ENCODE measurements at regions not wholly inside any gene's neighbourhood (a gene's known extent, or its start where the extent isn't known, plus 50 kb on each side); places are given as distances from the start of the nearest gene placed in this dataset.
"Not testable (repeated sequence)": the region's sequence is repeated elsewhere in the genome, so short reads cannot be mapped to it uniquely, and the experiment has no call there.

DNA sequence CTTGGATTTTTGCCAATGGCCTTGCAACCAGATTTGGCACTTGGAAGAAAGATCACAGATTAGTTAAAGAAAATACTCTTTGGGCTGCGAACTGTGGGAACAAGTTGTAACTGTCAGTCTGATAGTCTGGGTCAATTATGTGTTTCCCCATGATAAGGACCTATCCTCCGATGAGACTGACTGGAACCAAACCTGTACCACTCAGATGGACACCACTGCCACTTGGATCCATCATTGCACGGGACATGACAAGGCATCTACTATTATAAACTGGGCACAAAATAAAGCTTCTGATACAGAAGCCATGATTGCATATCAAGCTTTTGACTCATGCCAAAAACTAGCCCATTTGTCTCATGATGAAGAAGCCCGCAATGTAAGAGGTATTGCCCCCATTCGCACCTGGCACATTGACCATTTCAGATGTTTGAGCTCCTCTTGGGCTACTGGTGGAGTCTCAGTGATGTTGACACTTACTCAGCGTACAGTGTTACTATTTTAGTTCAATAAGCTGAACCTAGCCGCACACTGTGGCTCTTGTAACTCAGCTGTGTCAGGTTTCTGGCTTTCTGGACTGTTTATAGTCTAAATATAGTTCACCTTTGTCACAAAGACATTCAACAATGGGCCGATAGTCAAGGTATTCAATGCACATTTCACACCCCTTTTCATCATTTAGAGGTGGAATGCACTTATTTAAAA lies 179.8 kb upstream of the RBBP8 start:
- no peaks in the 10 kb centered on the region for H3K27me3 ChIP-seq (ENCODE audit: insufficient read depth, low read length, poor library complexity, severe bottlenecking)
- no peak overlapping the region for H2AFZ ChIP-seq (ENCODE audit: low read length)
- TF ChIP-seq, protein P1, sequence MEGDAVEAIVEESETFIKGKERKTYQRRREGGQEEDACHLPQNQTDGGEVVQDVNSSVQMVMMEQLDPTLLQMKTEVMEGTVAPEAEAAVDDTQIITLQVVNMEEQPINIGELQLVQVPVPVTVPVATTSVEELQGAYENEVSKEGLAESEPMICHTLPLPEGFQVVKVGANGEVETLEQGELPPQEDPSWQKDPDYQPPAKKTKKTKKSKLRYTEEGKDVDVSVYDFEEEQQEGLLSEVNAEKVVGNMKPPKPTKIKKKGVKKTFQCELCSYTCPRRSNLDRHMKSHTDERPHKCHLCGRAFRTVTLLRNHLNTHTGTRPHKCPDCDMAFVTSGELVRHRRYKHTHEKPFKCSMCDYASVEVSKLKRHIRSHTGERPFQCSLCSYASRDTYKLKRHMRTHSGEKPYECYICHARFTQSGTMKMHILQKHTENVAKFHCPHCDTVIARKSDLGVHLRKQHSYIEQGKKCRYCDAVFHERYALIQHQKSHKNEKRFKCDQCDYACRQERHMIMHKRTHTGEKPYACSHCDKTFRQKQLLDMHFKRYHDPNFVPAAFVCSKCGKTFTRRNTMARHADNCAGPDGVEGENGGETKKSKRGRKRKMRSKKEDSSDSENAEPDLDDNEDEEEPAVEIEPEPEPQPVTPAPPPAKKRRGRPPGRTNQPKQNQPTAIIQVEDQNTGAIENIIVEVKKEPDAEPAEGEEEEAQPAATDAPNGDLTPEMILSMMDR (conservative IDR thresholded peaks at IDR 0.05; ENCODE audit: low read length): no peak
- TF ChIP-seq EZH2phosphoT487 (IDR thresholded peaks at IDR 0.05; ENCODE audit: borderline replicate concordance): no peak
- H3K4me1 ChIP-seq (ENCODE audit: insufficient read depth, low read length, poor library complexity, severe bottlenecking): no peaks in the 10 kb centered on the region
- H3K4me3 ChIP-seq (ENCODE audit: low read length, poor library complexity, severe bottlenecking): no peak overlapping the region
- H3K9ac ChIP-seq (ENCODE audit: low read depth, low read length, poor library complexity, severe bottlenecking): no peak overlapping the region
- no peak overlapping the region for H3K4me2 ChIP-seq (ENCODE audit: low read depth, low read length, poor library complexity, severe bottlenecking)
- H3F3A ChIP-seq (ENCODE audit: low read depth): no peaks in the 10 kb centered on the region
- no peaks in the 10 kb centered on the region for H3K9me3 ChIP-seq (ENCODE audit: insufficient read depth, low read depth, low read length)
- no peaks in the 10 kb centered on the region for H4K20me1 ChIP-seq (ENCODE audit: insufficient read depth, low read length, poor library complexity, severe bottlenecking)
- no peaks in the 10 kb centered on the region for H3K79me2 ChIP-seq (ENCODE audit: insufficient read depth, low read length)
- H3K9me2 ChIP-seq (replicated peaks; ENCODE audit: low read depth, low read length): no peaks in the 10 kb centered on the region
- H3K36me3 ChIP-seq (ENCODE audit: insufficient read depth, low read length): no peaks in the 10 kb centered on the region

DNA sequence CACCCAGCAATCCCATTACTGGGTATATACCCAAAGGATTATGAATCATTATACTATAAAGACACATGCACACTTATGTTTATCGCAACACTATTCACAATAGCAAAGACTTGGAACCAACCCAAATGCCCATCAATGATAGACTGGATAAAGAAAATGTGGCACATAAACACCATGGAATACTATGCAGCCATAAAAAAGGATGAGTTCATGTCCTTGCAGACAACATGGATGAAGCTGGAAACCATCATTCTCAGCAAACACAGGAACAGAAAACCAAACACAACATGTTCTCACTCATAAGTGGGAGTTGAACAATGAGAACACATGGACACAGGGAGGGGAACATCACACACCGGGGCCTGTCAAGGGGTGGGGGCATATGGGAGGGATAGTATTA lies 169.1 kb upstream of the RBBP8 start:
- H4K20me1 ChIP-seq (ENCODE audit: insufficient read depth, low read length, poor library complexity, severe bottlenecking); H3K9me2 ChIP-seq (replicated peaks; ENCODE audit: low read depth, low read length); H3K9ac ChIP-seq (ENCODE audit: low read depth, low read length, poor library complexity, severe bottlenecking); H3K4me1 ChIP-seq (ENCODE audit: insufficient read depth, low read length, poor library complexity, severe bottlenecking); H3K4me3 ChIP-seq (ENCODE audit: low read length, poor library complexity, severe bottlenecking); H3K9me3 ChIP-seq (ENCODE audit: insufficient read depth, low read depth, low read length); H2AFZ ChIP-seq (ENCODE audit: low read length); H3F3A ChIP-seq (ENCODE audit: low read depth); H3K79me2 ChIP-seq (ENCODE audit: insufficient read depth, low read length); H3K4me2 ChIP-seq (ENCODE audit: low read depth, low read length, poor library complexity, severe bottlenecking); H3K36me3 ChIP-seq (ENCODE audit: insufficient read depth, low read length); H3K27me3 ChIP-seq (ENCODE audit: insufficient read depth, low read length, poor library complexity, severe bottlenecking): not testable (repeated sequence)

DNA sequence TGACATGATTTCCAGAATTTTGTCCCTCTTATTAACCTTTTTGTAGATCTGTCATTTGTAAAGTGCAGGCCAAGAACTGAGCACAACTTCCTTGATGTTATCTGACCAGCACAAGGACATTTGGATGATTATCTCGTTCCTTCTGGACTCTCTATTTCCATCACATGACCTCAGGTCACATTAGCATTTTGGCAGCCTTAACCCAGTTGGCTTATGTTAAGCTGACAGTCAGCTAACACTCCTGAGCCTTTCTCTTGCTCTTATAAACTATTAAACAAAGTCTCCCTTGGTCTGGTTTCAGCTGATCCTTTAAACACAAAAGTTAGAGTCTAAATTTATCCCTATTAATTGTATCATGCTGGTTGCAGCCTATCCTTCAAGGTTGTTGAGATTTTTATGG lies 167.2 kb upstream of the RBBP8 start:
- H2AFZ ChIP-seq (ENCODE audit: low read length): no peak overlapping the region
- TF ChIP-seq, protein P1 (conservative IDR thresholded peaks at IDR 0.05; ENCODE audit: low read length): no peak
- TF ChIP-seq EZH2phosphoT487 (IDR thresholded peaks at IDR 0.05; ENCODE audit: borderline replicate concordance): no peak
- H3K27me3 ChIP-seq (ENCODE audit: insufficient read depth, low read length, poor library complexity, severe bottlenecking): no peaks in the 10 kb centered on the region
- no peaks in the 10 kb centered on the region for H3K36me3 ChIP-seq (ENCODE audit: insufficient read depth, low read length)
- H3K9me3 ChIP-seq (ENCODE audit: insufficient read depth, low read depth, low read length): no peaks in the 10 kb centered on the region
- no peak overlapping the region for H3K4me2 ChIP-seq (ENCODE audit: low read depth, low read length, poor library complexity, severe bottlenecking)
- no peaks in the 10 kb centered on the region for H3F3A ChIP-seq (ENCODE audit: low read depth)
- no peak overlapping the region for H3K9ac ChIP-seq (ENCODE audit: low read depth, low read length, poor library complexity, severe bottlenecking)
- no peaks in the 10 kb centered on the region for H3K9me2 ChIP-seq (replicated peaks; ENCODE audit: low read depth, low read length)
- no peak overlapping the region for H3K4me3 ChIP-seq (ENCODE audit: low read length, poor library complexity, severe bottlenecking)
- no peaks in the 10 kb centered on the region for H3K4me1 ChIP-seq (ENCODE audit: insufficient read depth, low read length, poor library complexity, severe bottlenecking)
- no peaks in the 10 kb centered on the region for H3K79me2 ChIP-seq (ENCODE audit: insufficient read depth, low read length)
- H4K20me1 ChIP-seq (ENCODE audit: insufficient read depth, low read length, poor library complexity, severe bottlenecking): no peaks in the 10 kb centered on the region

DNA sequence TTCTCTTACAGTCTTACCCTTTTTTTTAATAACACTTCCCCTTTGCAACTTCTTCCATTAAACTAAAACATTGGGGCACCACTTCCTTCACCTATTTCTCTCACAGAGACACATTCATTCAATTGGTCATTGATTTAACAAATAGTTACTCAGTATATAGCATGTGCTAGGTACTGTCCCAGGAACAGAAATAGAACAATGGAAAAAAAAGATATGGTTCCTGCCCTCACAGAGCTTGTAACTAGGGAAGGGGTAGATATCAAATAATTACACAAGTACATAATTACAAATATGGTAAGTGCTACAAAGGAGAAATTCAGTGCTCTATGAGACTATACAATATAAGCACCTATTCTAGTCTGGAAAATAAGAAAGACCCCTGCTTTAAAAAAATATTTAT lies 165.5 kb upstream of the RBBP8 start:
- H3K4me2 ChIP-seq (ENCODE audit: low read depth, low read length, poor library complexity, severe bottlenecking): no peak overlapping the region
- H3K9ac ChIP-seq (ENCODE audit: low read depth, low read length, poor library complexity, severe bottlenecking): no peak overlapping the region
- no peak for TF ChIP-seq EZH2phosphoT487 (IDR thresholded peaks at IDR 0.05; ENCODE audit: borderline replicate concordance)
- TF ChIP-seq, protein P1 (conservative IDR thresholded peaks at IDR 0.05; ENCODE audit: low read length): no peak
- H3K36me3 ChIP-seq (ENCODE audit: insufficient read depth, low read length): no peaks in the 10 kb centered on the region
- no peaks in the 10 kb centered on the region for H3K27me3 ChIP-seq (ENCODE audit: insufficient read depth, low read length, poor library complexity, severe bottlenecking)
- H3K9me3 ChIP-seq (ENCODE audit: insufficient read depth, low read depth, low read length): no peaks in the 10 kb centered on the region
- no peaks in the 10 kb centered on the region for H3K9me2 ChIP-seq (replicated peaks; ENCODE audit: low read depth, low read length)
- no peak overlapping the region for H2AFZ ChIP-seq (ENCODE audit: low read length)
- no peaks in the 10 kb centered on the region for H3K4me1 ChIP-seq (ENCODE audit: insufficient read depth, low read length, poor library complexity, severe bottlenecking)
- H3K79me2 ChIP-seq (ENCODE audit: insufficient read depth, low read length): no peaks in the 10 kb centered on the region
- H3F3A ChIP-seq (ENCODE audit: low read depth): no peaks in the 10 kb centered on the region
- no peaks in the 10 kb centered on the region for H4K20me1 ChIP-seq (ENCODE audit: insufficient read depth, low read length, poor library complexity, severe bottlenecking)
- H3K4me3 ChIP-seq (ENCODE audit: low read length, poor library complexity, severe bottlenecking): no peak overlapping the region
